GM12892 (cell line): ENCODE measurements at regions not wholly inside any gene's neighbourhood (a gene's known extent, or its start where the extent isn't known, plus 50 kb on each side); places are given as distances from the start of the nearest gene placed in this dataset.
"Not testable (repeated sequence)": the region's sequence is repeated elsewhere in the genome, so short reads cannot be mapped to it uniquely, and the experiment has no call there.

ENCODE experiments used
- DNase-seq: peaks from one replicate; pipeline ENCODE4 v3.0.0; 2011; ENCODE audit not compliant: insufficient read length
- FAIRE-seq: peaks from 2 replicates; lab custom pipeline; 2011; peaks lifted over from hg19 to GRCh38; lab: Jason Lieb, UNC
- POLR2A ChIP-seq: IDR thresholded peaks from 2 replicates; pipeline ENCODE4 v1.6.1; 2011; ENCODE audit warnings: low read depth, low read length, control low read depth
- POLR2AphosphoS5 ChIP-seq: IDR thresholded peaks from 2 replicates; pipeline ENCODE4 v1.6.1; 2011; ENCODE audit warnings: low read depth, low read length, control low read depth
- TAF1 ChIP-seq: IDR thresholded peaks from 2 replicates; pipeline ENCODE4 v1.6.1; 2011; ENCODE audit warnings: low read depth, mild to moderate bottlenecking, control low read depth, low read length, borderline replicate concordance

GRCh38 chr22:27317096-27317495 lies 484.5 kb downstream of the MN1 start:
- FAIRE-seq (no peak), DNase-seq (no peak)
- TF ChIP-seq TAF1 (no peak), POLR2AphosphoS5 (no peak), POLR2A (no peak)

GRCh38 chr22:27317971-27318428 lies 483.6 kb downstream of the MN1 start:
- FAIRE-seq, result no peak
- no peak for DNase-seq
- TF ChIP-seq TAF1 (no peak), POLR2A (no peak), POLR2AphosphoS5 (no peak)

- TF ChIP-seq TAF1 (no peak), POLR2A (no peak), POLR2AphosphoS5 (no peak)
- FAIRE-seq (no peak), DNase-seq (no peak)
Measured at GRCh38 chr22:27318516-27318915, 483.0 kb downstream of the MN1 start.

GRCh38 chr22:27323661-27324060 lies 477.9 kb downstream of the MN1 start:
- no peak for FAIRE-seq
- no peak for DNase-seq
- no peak for TF ChIP-seq POLR2AphosphoS5
- no peak for TF ChIP-seq TAF1
- TF ChIP-seq POLR2A, result no peak

GRCh38 chr22:27324908-27325307 lies 476.6 kb downstream of the MN1 start:
- not testable (repeated sequence) for DNase-seq, FAIRE-seq

- TF ChIP-seq TAF1 (no peak), POLR2AphosphoS5 (no peak), POLR2A (no peak)
- DNase-seq (no peak), FAIRE-seq (no peak)
Measured at GRCh38 chr22:27327497-27327896, 474.1 kb downstream of the MN1 start.

GRCh38 chr22:27327981-27328721 lies 473.4 kb downstream of the MN1 start:
- FAIRE-seq, result no peak
- TF ChIP-seq TAF1, result no peak
- no peak for TF ChIP-seq POLR2A
- TF ChIP-seq POLR2AphosphoS5, result no peak
- DNase-seq, result no peak

- TF ChIP-seq TAF1 (no peak), POLR2AphosphoS5 (no peak), POLR2A (no peak)
- DNase-seq (no peak), FAIRE-seq (no peak)
Measured at GRCh38 chr22:27329131-27329850, 472.3 kb downstream of the MN1 start.

- no peak for TF ChIP-seq POLR2AphosphoS5
- DNase-seq (no peak), FAIRE-seq (no peak)
Measured at GRCh38 chr22:27329966-27330645, 471.4 kb downstream of the MN1 start.

- TF ChIP-seq POLR2A (no peak), TAF1 (no peak), POLR2AphosphoS5 (no peak)
- DNase-seq (no peak), FAIRE-seq (no peak)
Measured at GRCh38 chr22:27331526-27332281, 469.9 kb downstream of the MN1 start.

- DNase-seq (no peak), FAIRE-seq (no peak)
- TF ChIP-seq POLR2A (no peak), POLR2AphosphoS5 (no peak), TAF1 (no peak)
Measured at GRCh38 chr22:27335102-27335660, 466.4 kb downstream of the MN1 start.
